ENCODE measurements at regions not wholly inside any gene's neighbourhood (a gene's known extent, or its start where the extent isn't known, plus 50 kb on each side); places are given as distances from the start of the nearest gene placed in this dataset.
A peak's percentile ranks its signal among the peaks of the same experiment; 100 is the strongest.

DNA sequence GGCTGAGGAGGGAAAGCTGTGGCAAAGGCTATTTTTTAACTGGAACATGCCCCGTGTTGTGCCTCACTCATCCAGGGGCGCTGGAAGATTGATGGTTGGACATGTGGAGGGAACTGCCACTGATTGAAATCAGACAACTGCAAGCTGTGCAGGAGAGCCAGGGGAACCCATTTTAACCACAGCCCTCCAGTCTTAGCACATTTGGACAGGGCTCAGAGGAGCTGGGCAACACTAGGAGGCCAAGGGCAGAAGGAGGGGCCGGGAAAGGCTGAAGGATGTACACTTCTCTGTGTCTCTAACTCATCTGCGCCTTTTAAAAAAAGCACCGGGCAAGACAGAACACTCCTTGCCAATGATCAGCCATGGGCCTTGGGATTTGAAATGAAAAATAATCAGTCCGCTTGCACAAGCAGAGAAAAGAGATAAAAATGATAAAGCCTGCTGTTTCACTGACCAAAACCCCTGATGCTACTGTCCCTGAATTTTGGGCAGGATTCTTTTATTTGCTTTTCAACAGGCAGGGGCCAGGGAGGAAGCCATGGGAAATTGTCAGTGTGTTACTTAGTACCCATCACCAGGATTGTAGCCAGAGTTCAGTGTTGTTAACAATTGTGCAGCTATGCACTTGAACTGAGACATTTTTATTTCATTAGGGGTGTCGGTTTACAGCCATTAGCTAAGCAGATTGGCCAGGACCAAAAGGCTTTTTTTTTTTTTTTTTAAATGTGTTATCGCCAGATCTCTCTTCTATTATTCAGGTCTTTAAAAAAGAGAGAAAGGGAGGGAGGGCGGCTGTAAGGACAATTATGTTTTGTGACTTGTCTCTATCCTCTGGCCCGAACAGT lies 109.3 kb upstream of the EYA4 start:
- Histone ChIP-seq H3K27me3 (ENCODE audit: control insufficient read depth, insufficient read depth, low read length) (no peaks in the 10 kb centered on the region), H3K18ac (ENCODE audit: low read depth, low read length) (peak overlapping the region; percentile 78; the same call in 1 of the 2 replicates), H3K4me1 (ENCODE audit: control insufficient read depth, insufficient read depth, low read length) (peaks cover 20% of the 10 kb centered on the region), H3K4me2 (ENCODE audit: low read depth, low read length) (no peak overlapping the region), H3K4ac (ENCODE audit: low read depth, low read length) (peak overlapping the region; percentile 5; the same call in 1 of the 2 replicates), H2BK15ac (ENCODE audit: low read depth, low read length) (no peak overlapping the region), H3K23ac (ENCODE audit: low read depth, low read length) (peak overlapping the region; percentile 66; the same call in 1 of the 2 replicates), H2BK120ac (ENCODE audit: low read depth, low read length) (0 out of 2 replicates have a peak overlapping the region, but pooled peaks have one; percentile 16), H3K79me1 (ENCODE audit: low read depth in 1 of 2, low read length in 2 of 2) (no peaks in the 10 kb centered on the region), H3K4me3 (ENCODE audit: insufficient read depth, low read depth, low read length) (no peak overlapping the region), H2AFZ (replicated peaks; ENCODE audit: low read length, poor library complexity) (peak overlapping the region; percentile 70), H3K36me3 (ENCODE audit: control insufficient read depth, insufficient read depth, low read length) (no peaks in the 10 kb centered on the region), H3K9me3 (ENCODE audit: control insufficient read depth, insufficient read depth, low read length) (no peaks in the 10 kb centered on the region), H3K9me1 (ENCODE audit: insufficient read depth, low read length) (0 out of 2 replicates have a peak, but pooled peaks cover 3% of the 10 kb centered on the region), H4K8ac (ENCODE audit: low read depth in 2 of 2, low read length in 2 of 2) (peak overlapping the region in 1 of 2 experiments; percentile 64; a peak in 1 of 4 replicates), H2AK5ac (ENCODE audit: low read depth, low read length) (no peak overlapping the region), H3K27ac (ENCODE audit: insufficient read depth, low read length) (no peak overlapping the region), H4K20me1 (ENCODE audit: insufficient read depth, low read length) (no peaks in the 10 kb centered on the region), H2AK9ac (replicated peaks; ENCODE audit: low read depth, low read length, poor library complexity) (no peak overlapping the region), H2BK20ac (ENCODE audit: low read depth, low read length) (0 out of 2 replicates have a peak overlapping the region, but pooled peaks have one; percentile 37), H2BK5ac (ENCODE audit: low read depth, low read length, poor library complexity, severe bottlenecking) (no peak overlapping the region), H3K14ac (replicated peaks; ENCODE audit: low read depth, low read length) (no peak overlapping the region), H3K56ac (ENCODE audit: extremely low read depth, insufficient read depth, low read length) (no peak overlapping the region), H4K5ac (ENCODE audit: low read depth, low read length) (no peak overlapping the region), H4K91ac (ENCODE audit: insufficient read depth, low read depth, low read length) (peak overlapping the region; percentile 2; the same call in 1 of the 2 replicates), H3K9ac (ENCODE audit: low read depth, low read length) (no peak overlapping the region)
- TF ChIP-seq BHLHE40 (IDR thresholded peaks at IDR 0.05; ENCODE audit: low read depth, low read length) (no peak), SMC3 (IDR thresholded peaks at IDR 0.05; ENCODE audit: low read depth, low read length) (no peak), MXI1 (IDR thresholded peaks at IDR 0.05; ENCODE audit: borderline replicate concordance, low read depth, low read length) (no peak), RFX5 (IDR thresholded peaks at IDR 0.05; ENCODE audit: low read depth, low read length) (no peak)
- TF ChIP-seq, protein P1, sequence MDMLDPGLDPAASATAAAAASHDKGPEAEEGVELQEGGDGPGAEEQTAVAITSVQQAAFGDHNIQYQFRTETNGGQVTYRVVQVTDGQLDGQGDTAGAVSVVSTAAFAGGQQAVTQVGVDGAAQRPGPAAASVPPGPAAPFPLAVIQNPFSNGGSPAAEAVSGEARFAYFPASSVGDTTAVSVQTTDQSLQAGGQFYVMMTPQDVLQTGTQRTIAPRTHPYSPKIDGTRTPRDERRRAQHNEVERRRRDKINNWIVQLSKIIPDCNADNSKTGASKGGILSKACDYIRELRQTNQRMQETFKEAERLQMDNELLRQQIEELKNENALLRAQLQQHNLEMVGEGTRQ (IDR thresholded peaks at IDR 0.05; ENCODE audit: low read depth, low read length): no peak
- DNase-seq (peak; percentile 40), ATAC-seq (ENCODE audit: low read depth) (peak; percentile 66)
- ChIA-PET POLR2A (ENCODE audit: unreplicated experiment) (no interaction called here), CTCF (no interaction called here)
- no TSS peak for BruUV-seq (replicated peaks)
- 50% methylated on average over 3 of the region's 10 CpGs; no CpG with 5 or more reads in 1 of the 2 experiments for whole genome bisulfite sequencing, 2 experiments (ENCODE audit: extremely low coverage in 2 of 2, insufficient read length in 1 of 2)
- intact Hi-C loops (cut with micrococcal nuclease) (no loop called here), in situ Hi-C loops (cut with MboI; ENCODE audit: low sequenced_read_pairs) (no loop called here), dilution Hi-C loops (cut with HindIII; ENCODE audit: low sequenced_read_pairs, unreplicated experiment) (no loop called here)

All from IMR-90 (cell line).